ENCODE measurements at regions not wholly inside any gene's neighbourhood (a gene's known extent, or its start where the extent isn't known, plus 50 kb on each side); places are given as distances from the start of the nearest gene placed in this dataset.
A peak's percentile ranks its signal among the peaks of the same experiment; 100 is the strongest.

GRCh38 chr16:11401161-11402050 lies 56.1 kb downstream of the RMI2 start:
- Histone ChIP-seq H3K4me1 (peaks cover 0 to 2% (median 0%) of the 10 kb centered on the region in 4 donors), H3K36me3 (no peaks in the 10 kb centered on the region), H3K9me3 (no peaks in the 10 kb centered on the region), H3K27me3 (no peaks in the 10 kb centered on the region), H3K27ac (no peak overlapping the region), H3K4me3 (no peak overlapping the region)
- 67 to 85% methylated on average over 26 of the region's 26 CpGs for WGBS, 2 donors
- TF ChIP-seq POLR2A (IDR thresholded peaks at IDR 0.05) (no peak), EP300 (IDR thresholded peaks at IDR 0.05) (no peak), POLR2AphosphoS5 (IDR thresholded peaks at IDR 0.05) (no peak)
- intact Hi-C loops (cut with DNase I), result no loop called here
- DNase-seq, result peak; percentile 51

DNA sequence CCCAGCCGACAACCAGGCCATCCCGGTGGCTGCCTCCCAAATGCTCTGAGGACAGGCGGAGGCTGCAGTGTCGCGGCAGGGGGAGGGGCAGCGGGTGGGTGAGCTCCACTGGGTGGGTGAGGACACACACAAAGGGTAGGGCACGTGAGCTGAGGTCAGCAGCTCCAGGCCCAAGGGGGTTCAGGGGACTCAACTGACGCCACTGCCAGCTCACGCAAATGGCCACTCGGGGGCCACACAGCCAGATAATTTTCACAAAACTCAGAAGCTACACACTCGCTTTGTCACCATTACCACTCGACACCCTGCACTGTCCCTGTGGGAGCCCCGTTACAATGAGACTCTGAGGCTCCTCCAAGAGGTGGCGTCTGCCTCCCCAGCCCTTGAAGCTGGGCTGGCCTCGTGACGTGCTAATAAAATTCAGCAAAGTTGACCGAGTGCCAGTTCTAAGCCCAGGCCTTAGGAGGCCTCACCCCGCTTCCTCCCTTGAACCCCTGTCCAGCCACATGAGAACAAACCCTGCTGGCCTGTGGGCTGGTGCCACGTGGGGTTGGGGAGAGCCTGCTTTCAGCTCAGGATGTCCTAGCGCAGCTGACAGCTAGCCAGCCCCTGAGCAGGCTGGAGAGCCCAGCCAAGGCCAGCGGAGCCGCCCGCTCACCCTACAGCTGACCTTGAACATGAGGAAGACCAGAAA lies 56.9 kb downstream of the RMI2 start:
- intact Hi-C loops (cut with DNase I), result no loop called here
- Histone ChIP-seq H3K9me3 (no peaks in the 10 kb centered on the region), H3K4me1 (no peaks in the 10 kb centered on the region), H3K36me3 (no peaks in the 10 kb centered on the region), H3K27me3 (no peaks in the 10 kb centered on the region), H3K4me3 (no peak overlapping the region), H3K27ac (no peak overlapping the region)
- 80 to 82% methylated on average over 23 of the region's 23 CpGs for WGBS, 2 donors
- DNase-seq, result no peak
- TF ChIP-seq POLR2AphosphoS5 (IDR thresholded peaks at IDR 0.05), result no peak
- TF ChIP-seq POLR2A (IDR thresholded peaks at IDR 0.05), result no peak
- TF ChIP-seq, protein P1, sequence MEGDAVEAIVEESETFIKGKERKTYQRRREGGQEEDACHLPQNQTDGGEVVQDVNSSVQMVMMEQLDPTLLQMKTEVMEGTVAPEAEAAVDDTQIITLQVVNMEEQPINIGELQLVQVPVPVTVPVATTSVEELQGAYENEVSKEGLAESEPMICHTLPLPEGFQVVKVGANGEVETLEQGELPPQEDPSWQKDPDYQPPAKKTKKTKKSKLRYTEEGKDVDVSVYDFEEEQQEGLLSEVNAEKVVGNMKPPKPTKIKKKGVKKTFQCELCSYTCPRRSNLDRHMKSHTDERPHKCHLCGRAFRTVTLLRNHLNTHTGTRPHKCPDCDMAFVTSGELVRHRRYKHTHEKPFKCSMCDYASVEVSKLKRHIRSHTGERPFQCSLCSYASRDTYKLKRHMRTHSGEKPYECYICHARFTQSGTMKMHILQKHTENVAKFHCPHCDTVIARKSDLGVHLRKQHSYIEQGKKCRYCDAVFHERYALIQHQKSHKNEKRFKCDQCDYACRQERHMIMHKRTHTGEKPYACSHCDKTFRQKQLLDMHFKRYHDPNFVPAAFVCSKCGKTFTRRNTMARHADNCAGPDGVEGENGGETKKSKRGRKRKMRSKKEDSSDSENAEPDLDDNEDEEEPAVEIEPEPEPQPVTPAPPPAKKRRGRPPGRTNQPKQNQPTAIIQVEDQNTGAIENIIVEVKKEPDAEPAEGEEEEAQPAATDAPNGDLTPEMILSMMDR (IDR thresholded peaks at IDR 0.05), result no peak
- TF ChIP-seq EP300 (IDR thresholded peaks at IDR 0.05), result no peak

GRCh38 chr16:11402745-11403533 lies 57.7 kb downstream of the RMI2 start:
- no peak for DNase-seq
- H3K9me3 ChIP-seq, result no peaks in the 10 kb centered on the region
- intact Hi-C loops (cut with DNase I), result no loop called here
- WGBS, 2 donors, result 78 to 88% methylated on average over 19 of the region's 19 CpGs
- no peak overlapping the region for H3K27ac ChIP-seq
- TF ChIP-seq POLR2A (IDR thresholded peaks at IDR 0.05), result no peak
- no peak for TF ChIP-seq EP300 (IDR thresholded peaks at IDR 0.05)
- TF ChIP-seq, protein P1 (IDR thresholded peaks at IDR 0.05), result no peak
- no peak for TF ChIP-seq POLR2AphosphoS5 (IDR thresholded peaks at IDR 0.05)
- no peaks in the 10 kb centered on the region for H3K36me3 ChIP-seq
- H3K4me3 ChIP-seq, result no peak overlapping the region
- H3K4me1 ChIP-seq, result no peaks in the 10 kb centered on the region
- H3K27me3 ChIP-seq, result no peaks in the 10 kb centered on the region

DNA sequence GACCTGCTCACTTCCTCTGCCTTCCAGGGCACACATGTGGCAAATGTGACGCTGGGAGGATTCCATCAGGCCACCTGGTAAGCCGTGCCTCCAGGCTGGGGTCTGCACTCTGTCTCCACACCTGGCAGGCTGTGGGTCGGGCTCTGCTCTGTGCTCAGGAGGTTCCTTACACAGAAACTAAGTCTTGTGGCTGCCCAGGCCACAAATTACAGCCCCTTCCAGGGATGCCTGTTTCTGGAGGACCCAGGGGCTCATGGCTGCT lies 58.2 kb downstream of the RMI2 start:
- no peaks in the 10 kb centered on the region for H3K9me3 ChIP-seq
- no peaks in the 10 kb centered on the region for H3K27me3 ChIP-seq
- TF ChIP-seq POLR2AphosphoS5 (IDR thresholded peaks at IDR 0.05) (no peak), POLR2A (IDR thresholded peaks at IDR 0.05) (no peak), EP300 (IDR thresholded peaks at IDR 0.05) (no peak)
- TF ChIP-seq, protein P1 (IDR thresholded peaks at IDR 0.05), result no peak
- H3K4me3 ChIP-seq, result no peak overlapping the region
- no peaks in the 10 kb centered on the region for H3K4me1 ChIP-seq
- intact Hi-C loops (cut with DNase I), result no loop called here
- 60 to 73% methylated on average over 3 of the region's 3 CpGs for WGBS, 2 donors
- H3K36me3 ChIP-seq, result no peaks in the 10 kb centered on the region
- DNase-seq, result no peak
- no peak overlapping the region for H3K27ac ChIP-seq

DNA sequence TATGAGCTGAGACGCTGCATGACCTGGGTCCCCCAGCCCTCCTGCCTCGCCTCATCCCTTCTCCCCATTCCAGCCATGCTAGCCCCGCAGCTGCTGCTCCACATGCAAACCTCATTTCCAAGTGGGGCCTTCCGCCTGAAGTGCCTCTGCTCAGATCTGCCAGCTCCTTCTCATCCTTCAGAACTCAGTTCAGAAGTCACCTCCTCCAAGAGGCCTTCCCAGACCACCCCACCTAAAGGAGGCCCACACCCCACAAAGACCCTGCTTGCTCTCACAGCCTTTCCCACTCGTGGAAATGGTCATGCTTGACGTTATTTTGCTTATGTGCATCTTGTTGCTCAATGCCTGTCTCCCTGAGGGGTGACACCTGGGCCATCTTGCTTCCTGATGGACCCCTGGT lies 58.7 kb downstream of the RMI2 start:
- no peak for DNase-seq
- 84% methylated on average over 6 of the region's 6 CpGs for whole genome bisulfite sequencing, 2 donors
- Histone ChIP-seq H3K27me3 (no peaks in the 10 kb centered on the region), H3K4me3 (no peak overlapping the region), H3K4me1 (no peaks in the 10 kb centered on the region), H3K9me3 (no peaks in the 10 kb centered on the region), H3K27ac (no peak overlapping the region), H3K36me3 (no peaks in the 10 kb centered on the region)
- TF ChIP-seq POLR2A (IDR thresholded peaks at IDR 0.05), result no peak
- no peak for TF ChIP-seq EP300 (IDR thresholded peaks at IDR 0.05)
- no peak for TF ChIP-seq POLR2AphosphoS5 (IDR thresholded peaks at IDR 0.05)
- TF ChIP-seq, protein P1 (IDR thresholded peaks at IDR 0.05), result no peak
- intact Hi-C loops (cut with DNase I), result no loop called here

Data from sigmoid colon (tissue), 6 donors.